Amniotic stem cell (primary cell): ENCODE measurements at regions not wholly inside any gene's neighbourhood (a gene's known extent, or its start where the extent isn't known, plus 50 kb on each side); places are given as distances from the start of the nearest gene placed in this dataset.
"Not testable (repeated sequence)": the region's sequence is repeated elsewhere in the genome, so short reads cannot be mapped to it uniquely, and the experiment has no call there.

Source experiments
- DNase-seq: peaks from one replicate; lab custom pipeline; 2025; lab: John Stamatoyannopoulos, UW

GRCh38 chr4:131764730-131765129 lies 1384.4 kb upstream of the PCDH10 start:
- no peak for DNase-seq

DNA sequence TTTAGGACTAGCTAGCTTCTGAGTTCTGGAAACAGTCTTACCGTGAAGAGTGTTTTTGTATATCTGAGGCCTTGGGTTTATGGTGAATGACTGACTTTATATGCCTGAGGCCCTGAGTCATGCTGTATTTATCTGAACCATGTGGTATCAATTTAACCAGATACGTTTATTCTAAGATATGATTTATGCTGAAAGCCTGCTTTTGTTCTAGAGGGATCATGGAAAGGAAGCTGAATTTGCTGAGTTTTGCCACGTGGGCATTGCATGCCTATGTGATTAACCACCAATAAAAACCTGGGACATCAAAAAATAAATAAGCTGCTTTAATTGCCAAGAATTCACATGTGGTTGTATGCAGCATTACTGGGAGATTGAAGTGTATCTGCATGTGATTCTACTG lies 1374.7 kb upstream of the PCDH10 start:
- peak; percentile 84 for DNase-seq

DNA sequence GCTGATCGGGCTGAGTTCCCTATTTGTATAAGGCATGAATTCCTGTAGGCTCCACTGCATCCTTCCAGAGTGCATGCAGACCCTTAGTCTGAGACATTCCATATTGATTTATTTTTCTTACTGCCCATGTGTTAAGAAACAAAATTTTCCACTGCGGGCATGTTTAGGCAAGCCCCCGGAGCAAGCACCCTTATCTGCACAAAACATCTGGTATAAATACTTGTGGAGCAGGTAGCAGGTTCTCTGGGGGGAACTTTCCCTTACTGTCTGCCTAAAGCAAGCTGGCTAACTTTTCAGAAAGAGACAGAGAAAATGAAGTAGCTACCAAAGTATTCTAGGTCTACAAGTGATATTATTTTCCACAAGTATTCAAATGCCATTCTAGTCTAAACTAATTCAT lies 1338.5 kb upstream of the PCDH10 start:
- DNase-seq: not testable (repeated sequence)
